Mammary epithelial cell (primary cell): ENCODE measurements at regions not wholly inside any gene's neighbourhood (a gene's known extent, or its start where the extent isn't known, plus 50 kb on each side); places are given as distances from the start of the nearest gene placed in this dataset.

Experiments used
- EZH2 ChIP-seq: IDR thresholded peaks from 2 replicates; pipeline ENCODE4 v1.6.1; 2012; ENCODE audit warnings: low read length, inconsistent platforms, borderline replicate concordance
- TF ChIP-seq, protein P1 (sequence below), 2 donors: IDR thresholded peaks in 1 of 2; conservative IDR thresholded peaks in 1 of 2; 2 replicates each; pipeline ENCODE4 v1.5.1; 2011 to 2012; ENCODE audit warnings: inconsistent platforms in 2 of 2, low read length in 2 of 2, mild to moderate bottlenecking in 2 of 2, control low read depth in 1 of 2, low read depth in 1 of 2; ENCODE audit not compliant: insufficient read depth in 1 of 2; ENCODE audit errors: extremely low read depth in 1 of 2

DNA sequence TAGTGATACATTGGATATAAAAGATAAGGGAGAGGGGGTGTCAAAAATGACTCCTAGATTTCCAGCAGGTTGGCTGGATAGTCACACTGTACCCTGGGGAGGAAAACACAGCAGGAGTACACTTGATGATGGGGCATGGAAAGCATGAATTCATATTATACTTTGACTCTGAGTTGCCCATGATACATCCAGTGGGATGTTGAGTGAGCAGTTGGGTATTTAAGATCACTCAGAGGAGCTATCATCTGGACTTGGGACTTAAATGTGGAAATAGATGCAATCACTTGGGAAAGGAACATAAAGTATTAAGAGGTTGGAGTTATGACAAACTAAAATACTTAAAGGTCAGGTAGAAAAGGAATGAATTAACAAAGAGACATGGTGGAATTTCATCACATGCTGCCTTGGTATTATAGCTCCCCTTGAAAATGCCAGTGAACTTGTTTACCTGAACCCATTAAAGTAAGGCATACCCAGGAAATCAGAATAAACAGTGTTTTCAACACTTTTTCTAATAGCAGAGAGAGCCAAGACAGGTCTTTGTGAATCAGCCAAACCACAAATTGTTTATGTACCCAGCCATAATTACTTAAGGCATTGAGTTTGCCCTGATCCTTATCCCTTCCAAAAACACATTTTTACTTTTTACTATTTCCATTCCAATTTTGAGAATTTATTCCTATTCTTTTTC is 49.9 kb upstream of the ABI3BP start:
- TF ChIP-seq, protein P1, sequence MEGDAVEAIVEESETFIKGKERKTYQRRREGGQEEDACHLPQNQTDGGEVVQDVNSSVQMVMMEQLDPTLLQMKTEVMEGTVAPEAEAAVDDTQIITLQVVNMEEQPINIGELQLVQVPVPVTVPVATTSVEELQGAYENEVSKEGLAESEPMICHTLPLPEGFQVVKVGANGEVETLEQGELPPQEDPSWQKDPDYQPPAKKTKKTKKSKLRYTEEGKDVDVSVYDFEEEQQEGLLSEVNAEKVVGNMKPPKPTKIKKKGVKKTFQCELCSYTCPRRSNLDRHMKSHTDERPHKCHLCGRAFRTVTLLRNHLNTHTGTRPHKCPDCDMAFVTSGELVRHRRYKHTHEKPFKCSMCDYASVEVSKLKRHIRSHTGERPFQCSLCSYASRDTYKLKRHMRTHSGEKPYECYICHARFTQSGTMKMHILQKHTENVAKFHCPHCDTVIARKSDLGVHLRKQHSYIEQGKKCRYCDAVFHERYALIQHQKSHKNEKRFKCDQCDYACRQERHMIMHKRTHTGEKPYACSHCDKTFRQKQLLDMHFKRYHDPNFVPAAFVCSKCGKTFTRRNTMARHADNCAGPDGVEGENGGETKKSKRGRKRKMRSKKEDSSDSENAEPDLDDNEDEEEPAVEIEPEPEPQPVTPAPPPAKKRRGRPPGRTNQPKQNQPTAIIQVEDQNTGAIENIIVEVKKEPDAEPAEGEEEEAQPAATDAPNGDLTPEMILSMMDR (conservative IDR thresholded peaks at IDR 0.05 in 1 of 2, IDR thresholded peaks at IDR 0.05 in 1 of 2; ENCODE audit: extremely low read depth in 1 of 2, insufficient read depth in 1 of 2, low read depth in 1 of 2, low read length in 2 of 2): no peak
- TF ChIP-seq EZH2: no peak
